ENCODE measurements at regions not wholly inside any gene's neighbourhood (a gene's known extent, or its start where the extent isn't known, plus 50 kb on each side); places are given as distances from the start of the nearest gene placed in this dataset.

DNA sequence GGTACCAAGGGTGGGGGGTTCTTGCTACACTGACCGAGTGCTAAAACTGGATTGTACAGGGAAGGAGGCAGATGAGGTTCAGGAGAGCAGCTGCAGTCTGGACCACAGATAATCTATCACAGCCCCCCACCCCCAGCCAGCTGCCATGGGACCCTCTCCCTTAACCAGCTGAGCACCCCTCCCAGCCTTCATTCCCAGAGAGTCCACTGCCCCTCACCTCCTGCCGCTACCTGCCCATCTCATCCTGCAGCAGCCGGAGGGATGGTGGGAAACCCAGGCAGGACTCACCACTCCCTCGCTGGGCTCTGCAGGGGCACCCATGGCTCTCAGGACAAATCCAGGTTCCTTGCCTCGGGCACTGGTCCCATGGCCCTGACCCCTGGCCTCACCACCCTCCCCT is 66.7 kb downstream of the MRPL36 start:
- TF ChIP-seq, protein P1, sequence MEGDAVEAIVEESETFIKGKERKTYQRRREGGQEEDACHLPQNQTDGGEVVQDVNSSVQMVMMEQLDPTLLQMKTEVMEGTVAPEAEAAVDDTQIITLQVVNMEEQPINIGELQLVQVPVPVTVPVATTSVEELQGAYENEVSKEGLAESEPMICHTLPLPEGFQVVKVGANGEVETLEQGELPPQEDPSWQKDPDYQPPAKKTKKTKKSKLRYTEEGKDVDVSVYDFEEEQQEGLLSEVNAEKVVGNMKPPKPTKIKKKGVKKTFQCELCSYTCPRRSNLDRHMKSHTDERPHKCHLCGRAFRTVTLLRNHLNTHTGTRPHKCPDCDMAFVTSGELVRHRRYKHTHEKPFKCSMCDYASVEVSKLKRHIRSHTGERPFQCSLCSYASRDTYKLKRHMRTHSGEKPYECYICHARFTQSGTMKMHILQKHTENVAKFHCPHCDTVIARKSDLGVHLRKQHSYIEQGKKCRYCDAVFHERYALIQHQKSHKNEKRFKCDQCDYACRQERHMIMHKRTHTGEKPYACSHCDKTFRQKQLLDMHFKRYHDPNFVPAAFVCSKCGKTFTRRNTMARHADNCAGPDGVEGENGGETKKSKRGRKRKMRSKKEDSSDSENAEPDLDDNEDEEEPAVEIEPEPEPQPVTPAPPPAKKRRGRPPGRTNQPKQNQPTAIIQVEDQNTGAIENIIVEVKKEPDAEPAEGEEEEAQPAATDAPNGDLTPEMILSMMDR (IDR thresholded peaks at IDR 0.05): no peak
- no peak for TF ChIP-seq POLR2A (IDR thresholded peaks at IDR 0.05)

Measured in adrenal gland (tissue), 5 donors.